ENCODE measurements at regions not wholly inside any gene's neighbourhood (a gene's known extent, or its start where the extent isn't known, plus 50 kb on each side); places are given as distances from the start of the nearest gene placed in this dataset.
A peak's percentile ranks its signal among the peaks of the same experiment; 100 is the strongest.

- no peaks in the 10 kb centered on the region for H3K9me3 ChIP-seq (replicated peaks)
- H3K27ac ChIP-seq, result no peak overlapping the region
- no peak overlapping the region for H3K4me3 ChIP-seq
- H3K36me3 ChIP-seq, result no peaks in the 10 kb centered on the region
- H3K27me3 ChIP-seq, result no peaks in the 10 kb centered on the region
- H3K4me1 ChIP-seq, result no peaks in the 10 kb centered on the region
- DNase-seq, result no peak
Observed at GRCh38 chr14:29039171-29039570, 272.6 kb downstream of the FOXG1 start.

- no peak overlapping the region for H3K4me3 ChIP-seq
- no peaks in the 10 kb centered on the region for H3K27me3 ChIP-seq
- no peaks in the 10 kb centered on the region for H3K36me3 ChIP-seq
- no peaks in the 10 kb centered on the region for H3K4me1 ChIP-seq
- no peak for DNase-seq
- H3K9me3 ChIP-seq (replicated peaks), result no peaks in the 10 kb centered on the region
- no peak overlapping the region for H3K27ac ChIP-seq
Observed at GRCh38 chr14:29042551-29042950, 276.0 kb downstream of the FOXG1 start.

- H3K36me3 ChIP-seq, result no peaks in the 10 kb centered on the region
- no peak overlapping the region for H3K4me3 ChIP-seq
- H3K9me3 ChIP-seq (replicated peaks), result no peaks in the 10 kb centered on the region
- no peaks in the 10 kb centered on the region for H3K27me3 ChIP-seq
- DNase-seq, result no peak
- no peaks in the 10 kb centered on the region for H3K4me1 ChIP-seq
- no peak overlapping the region for H3K27ac ChIP-seq
Observed at GRCh38 chr14:29043737-29044136, 277.1 kb downstream of the FOXG1 start.

- H3K36me3 ChIP-seq, result no peaks in the 10 kb centered on the region
- H3K27ac ChIP-seq, result no peak overlapping the region
- H3K4me3 ChIP-seq, result no peak overlapping the region
- no peaks in the 10 kb centered on the region for H3K4me1 ChIP-seq
- no peaks in the 10 kb centered on the region for H3K9me3 ChIP-seq (replicated peaks)
- no peak for DNase-seq
- no peaks in the 10 kb centered on the region for H3K27me3 ChIP-seq
Observed at GRCh38 chr14:29045237-29045636, 278.6 kb downstream of the FOXG1 start.

- no peak for DNase-seq
- Histone ChIP-seq H3K4me1 (no peaks in the 10 kb centered on the region), H3K9me3 (replicated peaks) (no peaks in the 10 kb centered on the region)
Observed at GRCh38 chr14:29054119-29054518, 287.5 kb downstream of the FOXG1 start.

GRCh38 chr14:29056041-29056566 is 289.5 kb downstream of the FOXG1 start:
- H3K4me3 ChIP-seq, result no peak overlapping the region
- H3K4me1 ChIP-seq, result no peaks in the 10 kb centered on the region
- H3K9me3 ChIP-seq (replicated peaks), result no peaks in the 10 kb centered on the region
- H3K36me3 ChIP-seq, result no peaks in the 10 kb centered on the region
- H3K27me3 ChIP-seq, result 0 out of 2 replicates have a peak, but pooled peaks cover 5% of the 10 kb centered on the region
- no peak overlapping the region for H3K27ac ChIP-seq
- DNase-seq, result no peak

More at GRCh38 chr14:29054119-29054518, 287.5 kb downstream of the FOXG1 start:
- Histone ChIP-seq H3K27ac (no peak overlapping the region), H3K36me3 (no peaks in the 10 kb centered on the region), H3K27me3 (0 out of 2 replicates have a peak, but pooled peaks cover 5% of the 10 kb centered on the region), H3K4me3 (no peak overlapping the region)

GRCh38 chr14:29061702-29062101 is 295.1 kb downstream of the FOXG1 start:
- no peaks in the 10 kb centered on the region for H3K4me1 ChIP-seq
- no peaks in the 10 kb centered on the region for H3K36me3 ChIP-seq
- no peaks in the 10 kb centered on the region for H3K9me3 ChIP-seq (replicated peaks)
- no peak overlapping the region for H3K27ac ChIP-seq
- H3K4me3 ChIP-seq, result no peak overlapping the region
- H3K27me3 ChIP-seq, result 0 out of 2 replicates have a peak, but pooled peaks cover 5% of the 10 kb centered on the region
- no peak for DNase-seq

- no peaks in the 10 kb centered on the region for H3K27me3 ChIP-seq
- H3K27ac ChIP-seq, result no peak overlapping the region
- H3K9me3 ChIP-seq (replicated peaks), result no peaks in the 10 kb centered on the region
- H3K4me1 ChIP-seq, result no peaks in the 10 kb centered on the region
- no peak overlapping the region for H3K4me3 ChIP-seq
- no peaks in the 10 kb centered on the region for H3K36me3 ChIP-seq
- DNase-seq, result no peak
Observed at GRCh38 chr14:29062466-29062865, 295.9 kb downstream of the FOXG1 start.

- Histone ChIP-seq H3K36me3 (no peaks in the 10 kb centered on the region), H3K4me3 (no peak overlapping the region), H3K27me3 (no peaks in the 10 kb centered on the region), H3K9me3 (replicated peaks) (no peaks in the 10 kb centered on the region), H3K27ac (no peak overlapping the region), H3K4me1 (no peaks in the 10 kb centered on the region)
- no peak for DNase-seq
Observed at GRCh38 chr14:29062976-29063375, 296.4 kb downstream of the FOXG1 start.

GRCh38 chr14:29064305-29064900 is 297.8 kb downstream of the FOXG1 start:
- H3K9me3 ChIP-seq (replicated peaks), result no peaks in the 10 kb centered on the region
- H3K27me3 ChIP-seq, result no peaks in the 10 kb centered on the region
- no peak overlapping the region for H3K4me3 ChIP-seq
- H3K4me1 ChIP-seq, result no peaks in the 10 kb centered on the region
- no peak overlapping the region for H3K27ac ChIP-seq
- H3K36me3 ChIP-seq, result no peaks in the 10 kb centered on the region
- DNase-seq, result no peak

- H3K27ac ChIP-seq, result no peak overlapping the region
- no peaks in the 10 kb centered on the region for H3K36me3 ChIP-seq
- no peaks in the 10 kb centered on the region for H3K9me3 ChIP-seq (replicated peaks)
- DNase-seq, result no peak
- H3K27me3 ChIP-seq, result no peaks in the 10 kb centered on the region
- H3K4me3 ChIP-seq, result no peak overlapping the region
- no peaks in the 10 kb centered on the region for H3K4me1 ChIP-seq
Observed at GRCh38 chr14:29069228-29069627, 302.6 kb downstream of the FOXG1 start.

GRCh38 chr14:29075761-29076160 is 309.2 kb downstream of the FOXG1 start:
- Histone ChIP-seq H3K4me3 (no peak overlapping the region), H3K36me3 (no peaks in the 10 kb centered on the region), H3K9me3 (replicated peaks) (no peaks in the 10 kb centered on the region), H3K27me3 (no peaks in the 10 kb centered on the region), H3K4me1 (no peaks in the 10 kb centered on the region), H3K27ac (no peak overlapping the region)
- no peak for DNase-seq

- H3K27me3 ChIP-seq, result 0 out of 2 replicates have a peak, but pooled peaks cover under 1% of the 10 kb centered on the region
- no peaks in the 10 kb centered on the region for H3K36me3 ChIP-seq
- H3K4me3 ChIP-seq, result no peak overlapping the region
- no peaks in the 10 kb centered on the region for H3K9me3 ChIP-seq (replicated peaks)
- no peaks in the 10 kb centered on the region for H3K4me1 ChIP-seq
- DNase-seq, result no peak
- no peak overlapping the region for H3K27ac ChIP-seq
Observed at GRCh38 chr14:29077916-29078315, 311.3 kb downstream of the FOXG1 start.

GRCh38 chr14:29078810-29079522 is 312.4 kb downstream of the FOXG1 start:
- H3K27me3 ChIP-seq, result 0 out of 2 replicates have a peak, but pooled peaks cover 2% of the 10 kb centered on the region
- H3K4me3 ChIP-seq, result no peak overlapping the region
- H3K27ac ChIP-seq, result no peak overlapping the region
- H3K9me3 ChIP-seq (replicated peaks), result no peaks in the 10 kb centered on the region
- no peaks in the 10 kb centered on the region for H3K4me1 ChIP-seq
- DNase-seq, result no peak
- H3K36me3 ChIP-seq, result no peaks in the 10 kb centered on the region

GRCh38 chr14:29085546-29085945 is 319.0 kb downstream of the FOXG1 start:
- DNase-seq, result peak in 1 of 2 experiments; percentile 24
- no peaks in the 10 kb centered on the region for H3K36me3 ChIP-seq
- no peak overlapping the region for H3K4me3 ChIP-seq
- no peaks in the 10 kb centered on the region for H3K9me3 ChIP-seq (replicated peaks)
- no peaks in the 10 kb centered on the region for H3K4me1 ChIP-seq
- 0 out of 2 replicates have a peak, but pooled peaks cover 2% of the 10 kb centered on the region for H3K27me3 ChIP-seq
- no peak overlapping the region for H3K27ac ChIP-seq

Data from SJCRH30 (cell line).